ENCODE measurements at regions not wholly inside any gene's neighbourhood (a gene's known extent, or its start where the extent isn't known, plus 50 kb on each side); places are given as distances from the start of the nearest gene placed in this dataset.

- no peaks in the 10 kb centered on the region for H3K27me3 ChIP-seq
- WGBS (ENCODE audit: insufficient coverage, low coverage, low lambda C conversion rate, missing lambda C conversion rate), result no CpG with 5 or more reads among the region's 3 CpGs
- intact Hi-C loops (cut with DNase I), result no loop called here
- TF ChIP-seq CTCF (IDR thresholded peaks at IDR 0.05), result no peak
- TF ChIP-seq POLR2A (IDR thresholded peaks at IDR 0.05), result no peak
- H3K27ac ChIP-seq, result no peak overlapping the region
- no peak for ATAC-seq
- no peak for DNase-seq
- no peak overlapping the region for H3K4me3 ChIP-seq
- H3K36me3 ChIP-seq, result no peaks in the 10 kb centered on the region
- no peaks in the 10 kb centered on the region for H3K4me1 ChIP-seq
- H3K9me3 ChIP-seq, result no peaks in the 10 kb centered on the region
These were observed 54.6 kb upstream of the GPR158 start for GRCh38 chr10:25120188-25120587.

Measured in right lobe of liver (tissue), 6 donors.